Right lobe of liver (tissue), 4 donors: ENCODE measurements at regions not wholly inside any gene's neighbourhood (a gene's known extent, or its start where the extent isn't known, plus 50 kb on each side); places are given as distances from the start of the nearest gene placed in this dataset.

Experiments used
- POLR2A ChIP-seq: fragments of 450-650 bp; IDR thresholded peaks from one replicate; pipeline ENCODE4 v1.6.1; 2017; ENCODE audit warnings: antibody characterized with exemption, mild to moderate bottlenecking
- TF ChIP-seq, protein P1 (sequence below), 4 donors: fragments of 200-600 bp in 3 of 4; fragments of 450-650 bp in 1 of 4; IDR thresholded peaks; one replicate each; pipeline versions ENCODE4 v1.5.1 to v1.8.0; 2016 to 2022; ENCODE audit warnings: antibody characterized with exemption in 4 of 4, mild to moderate bottlenecking in 2 of 4
- donor health status: DM: no; HTN: no; CAD: no.
- donor health status: DM: no; HTN: no; CAD: no.
- donor health status: DM: no; HTN: yes; CAD: no.

DNA sequence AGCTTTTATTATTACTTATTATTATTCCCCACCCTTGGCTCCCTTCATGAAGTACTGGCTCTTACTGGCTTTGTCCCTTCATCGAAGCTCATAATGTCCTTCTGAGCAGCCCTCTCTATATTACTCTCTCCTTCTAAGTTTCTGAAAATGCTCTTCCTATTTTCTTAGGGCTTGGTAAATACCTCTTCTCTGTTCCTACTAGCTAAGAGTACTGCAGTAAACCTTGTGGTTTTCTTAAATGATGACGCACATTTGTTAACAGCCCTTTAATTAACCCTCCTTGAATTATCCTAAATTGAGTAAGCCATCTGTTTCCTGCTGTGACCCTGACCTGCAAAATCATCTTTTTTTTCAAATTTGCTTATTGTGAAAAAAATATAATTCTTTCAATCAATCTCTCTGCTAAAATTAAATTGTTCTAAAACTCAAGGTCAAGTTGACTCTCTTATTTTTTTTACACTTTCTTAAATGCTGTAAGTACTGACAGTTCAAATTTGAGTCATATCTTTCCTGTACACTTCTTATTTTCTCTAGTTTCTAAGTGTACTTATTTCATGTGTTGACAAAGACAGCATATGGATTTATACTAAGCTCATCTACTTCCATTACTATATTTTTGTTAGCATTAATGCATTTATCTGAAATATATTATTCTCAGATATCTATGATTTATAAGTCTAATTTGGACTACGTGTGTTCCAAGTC is 148.9 kb downstream of the ADAM29 start:
- TF ChIP-seq, protein P1, sequence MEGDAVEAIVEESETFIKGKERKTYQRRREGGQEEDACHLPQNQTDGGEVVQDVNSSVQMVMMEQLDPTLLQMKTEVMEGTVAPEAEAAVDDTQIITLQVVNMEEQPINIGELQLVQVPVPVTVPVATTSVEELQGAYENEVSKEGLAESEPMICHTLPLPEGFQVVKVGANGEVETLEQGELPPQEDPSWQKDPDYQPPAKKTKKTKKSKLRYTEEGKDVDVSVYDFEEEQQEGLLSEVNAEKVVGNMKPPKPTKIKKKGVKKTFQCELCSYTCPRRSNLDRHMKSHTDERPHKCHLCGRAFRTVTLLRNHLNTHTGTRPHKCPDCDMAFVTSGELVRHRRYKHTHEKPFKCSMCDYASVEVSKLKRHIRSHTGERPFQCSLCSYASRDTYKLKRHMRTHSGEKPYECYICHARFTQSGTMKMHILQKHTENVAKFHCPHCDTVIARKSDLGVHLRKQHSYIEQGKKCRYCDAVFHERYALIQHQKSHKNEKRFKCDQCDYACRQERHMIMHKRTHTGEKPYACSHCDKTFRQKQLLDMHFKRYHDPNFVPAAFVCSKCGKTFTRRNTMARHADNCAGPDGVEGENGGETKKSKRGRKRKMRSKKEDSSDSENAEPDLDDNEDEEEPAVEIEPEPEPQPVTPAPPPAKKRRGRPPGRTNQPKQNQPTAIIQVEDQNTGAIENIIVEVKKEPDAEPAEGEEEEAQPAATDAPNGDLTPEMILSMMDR (IDR thresholded peaks at IDR 0.05) = no peak
- no peak for TF ChIP-seq POLR2A
